NCI-H345 (cell line): ENCODE measurements at regions not wholly inside any gene's neighbourhood (a gene's known extent, or its start where the extent isn't known, plus 50 kb on each side); places are given as distances from the start of the nearest gene placed in this dataset.

ENCODE experiments used
- DNase-seq: peaks from one replicate; lab custom pipeline; 2025; lab: John Stamatoyannopoulos, UW

- no peak for DNase-seq
Measured at GRCh38 chrX:45274576-45274975, 73.9 kb upstream of the DIPK2B start.

- DNase-seq = no peak
Measured at GRCh38 chrX:45267007-45267406, 66.3 kb upstream of the DIPK2B start.

- DNase-seq = no peak
Measured at GRCh38 chrX:45266456-45266855, 65.8 kb upstream of the DIPK2B start.

DNA sequence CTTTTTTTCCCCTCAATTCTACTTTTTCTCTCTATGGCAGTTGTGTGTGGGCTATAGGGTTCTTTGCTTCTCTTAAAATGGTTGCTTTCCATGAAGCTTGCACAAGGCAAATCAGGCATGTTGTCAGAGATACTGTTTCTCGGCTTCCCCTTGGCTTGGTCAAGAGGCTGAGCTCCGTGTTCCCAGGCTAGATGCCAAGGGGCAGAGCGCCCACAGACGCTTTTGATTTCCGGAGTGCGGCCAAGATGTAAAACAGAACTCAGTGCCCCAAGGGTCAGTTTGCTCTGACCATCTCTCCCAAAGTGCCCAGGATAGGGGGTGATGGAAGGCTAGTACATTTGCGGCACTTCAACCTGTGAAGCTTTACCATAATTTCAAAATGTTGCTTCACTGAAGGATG lies 64.2 kb upstream of the DIPK2B start:
- no peak for DNase-seq

- no peak for DNase-seq
Measured at GRCh38 chrX:45261471-45261870, 60.8 kb upstream of the DIPK2B start.

GRCh38 chrX:45261005-45261404 lies 60.3 kb upstream of the DIPK2B start:
- no peak for DNase-seq

GRCh38 chrX:45258731-45259402 lies 58.2 kb upstream of the DIPK2B start:
- no peak for DNase-seq
